ENCODE measurements at regions not wholly inside any gene's neighbourhood (a gene's known extent, or its start where the extent isn't known, plus 50 kb on each side); places are given as distances from the start of the nearest gene placed in this dataset.
"Not testable (repeated sequence)": the region's sequence is repeated elsewhere in the genome, so short reads cannot be mapped to it uniquely, and the experiment has no call there.

DNA sequence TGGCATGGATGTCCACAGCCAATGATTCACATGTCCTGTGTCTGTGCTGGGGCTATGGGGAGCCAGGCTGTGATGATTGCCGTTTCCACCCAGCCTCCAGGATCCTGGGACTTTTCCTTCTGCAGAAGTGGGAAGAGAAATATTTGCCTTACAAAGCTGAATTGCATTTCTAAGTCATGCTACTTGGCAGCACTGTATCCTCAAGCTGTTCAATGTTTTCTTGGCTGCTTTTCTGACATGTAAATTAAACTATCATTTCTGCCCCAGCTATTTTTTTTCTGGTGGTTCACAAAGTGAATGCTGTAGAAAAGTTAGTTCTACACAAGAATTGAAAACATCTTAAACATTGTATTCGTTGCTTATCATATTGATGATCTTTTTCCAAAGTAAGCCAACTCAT is 51.9 kb upstream of the TCERG1L start:
- DNase-seq: no peak

DNA sequence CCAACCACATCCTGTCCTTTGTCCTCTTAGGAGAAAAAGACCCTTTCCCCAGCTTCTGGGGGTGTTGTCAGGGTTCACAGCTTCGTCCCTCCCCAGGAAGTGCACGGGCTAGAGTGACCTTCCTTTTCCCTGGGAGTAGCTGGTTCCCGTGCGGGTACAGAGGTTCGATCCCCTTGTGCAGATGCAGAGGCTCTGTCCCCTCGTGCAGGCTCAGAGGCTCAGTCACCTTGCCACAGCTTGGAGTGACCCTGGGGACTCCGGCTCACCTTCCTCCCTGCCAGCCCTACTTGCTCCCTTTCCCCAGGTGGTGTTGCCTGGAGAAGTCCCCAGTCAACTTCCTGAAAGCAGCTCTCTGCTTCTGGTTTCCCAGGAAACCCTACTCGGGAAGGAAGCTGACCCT is 60.0 kb upstream of the TCERG1L start:
- no peak for DNase-seq

DNA sequence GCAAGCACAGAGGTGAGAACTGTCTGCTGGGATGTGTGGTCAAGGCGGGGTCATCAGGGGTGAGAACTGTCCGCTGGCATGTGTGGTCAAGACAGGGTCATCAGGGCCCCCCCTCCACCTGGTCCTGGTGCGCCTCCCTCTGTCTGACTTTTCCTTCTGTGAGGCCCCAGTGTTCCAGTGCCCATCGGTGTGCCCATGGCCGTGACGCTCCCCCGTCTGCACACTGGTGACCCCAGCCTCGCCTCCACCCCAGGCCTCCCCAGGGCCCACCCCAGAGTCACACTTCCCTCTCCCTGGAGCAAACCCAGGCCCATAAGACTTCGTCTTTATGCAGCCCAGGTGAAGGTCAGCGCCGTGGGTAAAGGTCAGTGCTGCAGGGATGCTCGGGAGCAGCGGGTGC is 70.1 kb upstream of the TCERG1L start:
- no peak for DNase-seq

DNA sequence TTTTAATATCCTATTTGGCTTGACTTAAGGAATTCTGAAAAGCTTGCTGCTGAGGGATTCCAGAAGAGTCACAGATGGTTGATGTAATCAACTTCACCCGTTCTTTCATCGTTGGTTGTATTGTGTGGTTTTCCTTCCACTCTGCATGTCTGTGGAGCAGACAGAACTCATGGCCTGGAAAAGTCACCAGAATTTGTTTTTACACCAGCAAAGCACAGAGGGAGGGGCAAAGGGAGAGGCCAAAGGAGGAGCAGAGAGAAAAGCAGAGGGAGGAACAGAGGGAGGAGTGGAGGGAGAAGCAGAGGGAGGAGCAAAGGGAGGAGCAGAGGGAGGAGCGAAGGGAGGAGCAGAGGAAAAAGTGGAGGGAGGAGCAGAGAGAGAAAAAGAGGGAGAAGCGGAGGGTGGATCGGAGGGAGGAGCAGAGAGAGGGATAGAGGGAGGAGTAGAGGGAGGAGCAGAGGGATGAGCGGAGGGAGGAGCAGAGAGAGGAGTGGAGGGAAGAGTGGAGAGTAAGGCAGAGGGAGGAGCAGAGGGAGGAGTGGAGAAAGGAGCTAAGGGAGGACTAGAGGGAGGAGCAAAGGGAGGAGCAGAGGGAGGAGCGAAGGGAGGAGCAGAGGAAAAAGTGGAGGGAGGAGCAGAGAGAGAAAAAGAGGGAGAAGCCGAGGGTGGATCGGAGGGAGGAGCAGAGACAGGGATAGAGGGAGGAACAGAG is 73.8 kb upstream of the TCERG1L start:
- not testable (repeated sequence) for DNase-seq

DNA sequence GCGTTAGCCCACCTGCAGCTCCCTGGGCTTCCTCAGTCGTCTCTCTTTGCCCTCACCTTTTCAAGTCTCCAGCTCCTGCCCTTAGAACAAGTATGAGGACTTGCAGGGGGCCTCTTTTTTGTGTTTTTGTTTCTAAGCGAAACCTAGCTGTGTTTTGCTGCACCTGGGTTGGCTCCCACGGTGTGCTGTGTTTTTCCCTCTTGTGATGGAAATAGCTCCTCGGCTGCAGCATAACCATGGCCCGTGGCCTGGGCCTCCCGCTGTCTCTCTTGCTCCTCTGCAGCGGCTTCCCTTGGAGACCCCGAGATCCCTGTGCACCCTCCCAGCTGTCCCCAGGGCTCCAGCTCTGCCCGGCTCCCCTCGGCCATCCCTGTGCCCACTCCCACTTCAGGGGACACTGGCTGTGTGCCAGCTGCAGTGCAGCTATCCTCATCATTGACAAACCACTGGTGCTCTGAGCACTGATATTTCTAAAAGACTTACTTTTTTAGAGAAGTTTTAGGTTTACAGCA is 75.6 kb upstream of the TCERG1L start:
- no peak for DNase-seq

DNA sequence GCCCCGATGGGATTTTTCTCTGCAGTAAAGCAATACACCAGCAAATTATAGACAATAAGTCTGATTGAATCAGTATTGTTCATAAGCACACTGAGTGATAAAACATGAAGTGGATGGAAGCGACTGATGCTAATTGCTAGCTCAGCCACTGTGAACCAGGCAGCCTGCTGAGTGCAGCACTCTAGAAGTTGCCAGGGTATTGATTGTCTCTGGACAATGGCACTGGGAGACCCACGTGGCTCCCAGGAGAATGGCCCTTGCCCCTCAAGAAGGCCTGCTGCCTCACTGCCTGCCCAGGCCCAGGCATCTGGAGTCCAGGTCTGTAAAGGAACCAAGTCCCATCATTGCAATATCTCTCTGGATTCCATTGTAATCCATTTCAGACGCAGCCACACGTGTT is 80.4 kb upstream of the TCERG1L start:
- no peak for DNase-seq

DNA sequence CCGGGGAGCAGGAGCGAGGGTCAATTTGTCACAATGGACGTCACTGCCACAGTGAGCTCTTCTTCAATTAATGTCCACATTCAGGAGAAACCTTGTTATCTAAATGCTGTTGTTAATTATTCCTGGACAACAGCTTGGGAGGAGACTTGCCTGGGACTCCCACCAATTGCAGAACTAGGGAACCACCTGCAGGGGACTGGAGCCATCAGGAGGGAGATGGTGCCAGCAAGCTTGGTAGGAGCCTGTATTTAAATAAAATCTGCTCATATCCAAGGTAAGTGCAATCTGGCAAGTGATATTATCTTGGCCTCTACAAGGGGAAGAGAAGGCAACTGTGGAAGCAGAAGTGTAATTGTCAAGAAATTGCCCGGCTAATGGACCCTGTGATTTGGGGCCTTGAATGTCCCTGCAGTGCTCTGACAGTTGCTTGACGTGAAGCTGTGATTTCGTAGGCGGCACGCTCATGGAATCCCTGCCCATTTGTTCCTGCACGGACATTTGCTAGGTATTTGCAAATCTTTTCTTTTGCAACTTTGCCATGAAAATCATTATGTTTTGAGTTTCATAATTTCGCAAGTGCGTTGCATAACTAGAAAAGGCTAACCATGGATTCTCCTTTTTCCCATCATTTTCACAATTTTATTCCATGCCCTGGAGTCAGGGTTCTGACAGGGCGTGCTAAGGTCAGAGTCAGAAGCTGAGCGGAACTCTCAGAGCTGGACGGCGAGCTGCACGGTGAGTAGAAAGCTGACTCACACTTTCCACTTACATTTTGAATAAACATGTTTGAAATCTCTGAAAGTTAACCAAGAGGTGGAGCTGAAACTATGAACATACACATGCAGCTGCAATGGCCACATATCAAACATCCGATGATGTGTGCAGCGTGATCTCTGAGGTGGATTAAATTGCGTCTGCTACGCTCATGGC is 84.9 kb upstream of the TCERG1L start:
- DNase-seq: no peak

DNA sequence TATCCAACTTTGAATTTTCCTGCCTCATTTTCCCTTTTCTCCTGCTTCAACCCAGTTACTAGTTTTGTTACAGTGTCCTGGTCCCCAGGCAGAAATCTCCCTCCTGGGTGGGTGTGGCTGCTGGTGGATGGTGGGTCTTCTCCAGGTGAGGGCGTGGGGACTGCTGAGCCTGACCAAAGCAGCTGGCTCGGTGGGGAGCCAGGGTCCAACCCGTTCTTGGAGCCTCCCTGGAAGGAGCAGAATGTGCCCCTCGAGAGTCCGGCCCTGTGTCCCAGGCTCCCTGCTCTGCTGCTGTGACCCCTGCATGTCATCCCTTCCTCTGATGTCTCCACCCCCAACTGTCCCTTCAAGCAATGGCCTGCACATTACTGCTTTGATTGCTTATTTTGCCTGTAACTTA is 86.6 kb upstream of the TCERG1L start:
- DNase-seq: no peak

DNA sequence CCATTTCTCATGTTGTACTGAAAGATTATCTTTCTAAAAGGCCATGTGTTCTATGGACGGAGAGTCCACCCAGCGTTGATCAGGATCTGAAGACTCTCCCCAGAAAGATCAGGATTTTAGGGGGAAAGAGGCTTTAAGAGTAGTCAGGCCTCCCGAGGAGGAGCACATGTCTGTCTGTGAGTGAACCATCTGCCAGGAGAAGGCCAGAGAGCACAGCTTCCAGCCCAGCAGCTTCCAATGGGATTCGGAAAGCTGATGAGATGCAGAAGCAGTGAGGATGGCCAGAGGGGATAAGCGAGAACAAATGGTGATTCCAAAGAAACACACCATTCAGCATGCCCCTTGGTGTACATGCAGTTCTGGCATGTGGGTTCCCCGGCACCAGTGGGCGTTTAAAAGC is 88.5 kb upstream of the TCERG1L start:
- DNase-seq: no peak

DNA sequence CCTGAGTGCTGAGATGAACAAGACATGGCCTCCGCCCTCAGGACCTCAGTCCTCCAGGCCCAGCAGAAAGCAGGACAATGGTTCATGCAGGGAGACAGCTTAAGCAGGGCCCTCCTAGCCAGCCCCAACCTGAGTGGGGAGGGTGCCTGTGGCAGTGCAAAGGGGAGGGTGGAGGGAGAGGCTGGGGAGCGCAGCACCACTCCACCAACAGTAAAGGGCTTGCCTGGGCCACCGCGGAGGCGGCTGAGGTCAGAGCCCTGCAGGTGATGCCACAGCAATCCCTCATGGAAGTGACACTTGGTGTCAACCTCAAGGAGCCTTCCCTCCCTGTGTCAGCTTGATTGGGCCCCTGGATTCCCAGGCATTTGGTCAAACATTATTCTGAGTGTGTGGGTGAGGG is 89.0 kb upstream of the TCERG1L start:
- no peak for DNase-seq

DNA sequence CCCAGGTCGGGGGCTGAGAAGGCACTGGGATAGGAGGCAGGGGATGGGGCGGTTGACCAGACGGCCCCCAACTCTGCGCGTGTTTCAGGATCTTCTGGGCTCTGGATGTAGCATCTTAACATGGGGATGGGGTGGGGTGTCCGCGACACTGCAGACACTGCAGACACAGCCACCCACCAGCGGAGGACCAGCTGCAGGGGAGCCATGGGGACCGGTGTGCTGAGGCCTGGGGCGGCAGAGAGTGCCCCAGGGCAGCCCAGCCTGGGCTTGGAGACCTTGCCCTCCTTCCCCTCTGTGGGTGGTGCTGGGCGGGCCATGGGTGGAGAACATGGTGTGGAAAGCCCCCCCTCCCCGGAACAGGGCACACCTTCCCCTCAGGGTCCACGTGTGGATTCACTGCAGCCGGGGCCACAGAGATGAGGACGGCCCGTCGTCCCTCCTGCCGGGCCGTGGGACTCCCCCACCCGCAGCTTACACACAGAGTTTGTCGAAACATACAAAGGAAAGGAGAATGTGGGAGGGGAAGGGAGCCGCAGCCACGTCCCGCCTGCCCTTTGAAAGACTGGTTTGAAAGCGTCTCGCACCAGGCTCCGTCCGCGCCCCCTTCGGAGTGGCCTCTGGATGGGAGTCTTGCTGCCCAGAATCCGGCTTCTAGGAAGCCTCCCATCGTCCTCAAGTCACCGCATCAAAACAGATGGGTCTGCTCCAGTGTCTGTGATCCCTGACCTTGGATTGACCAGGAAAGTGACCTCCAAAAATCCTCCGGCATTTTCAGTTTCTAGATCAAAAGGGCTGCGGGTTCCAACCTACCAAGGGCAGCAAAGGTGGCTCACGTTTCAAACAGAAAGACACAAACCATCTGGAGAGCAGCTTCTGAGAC is 91.5 kb upstream of the TCERG1L start:
- no peak for DNase-seq

DNA sequence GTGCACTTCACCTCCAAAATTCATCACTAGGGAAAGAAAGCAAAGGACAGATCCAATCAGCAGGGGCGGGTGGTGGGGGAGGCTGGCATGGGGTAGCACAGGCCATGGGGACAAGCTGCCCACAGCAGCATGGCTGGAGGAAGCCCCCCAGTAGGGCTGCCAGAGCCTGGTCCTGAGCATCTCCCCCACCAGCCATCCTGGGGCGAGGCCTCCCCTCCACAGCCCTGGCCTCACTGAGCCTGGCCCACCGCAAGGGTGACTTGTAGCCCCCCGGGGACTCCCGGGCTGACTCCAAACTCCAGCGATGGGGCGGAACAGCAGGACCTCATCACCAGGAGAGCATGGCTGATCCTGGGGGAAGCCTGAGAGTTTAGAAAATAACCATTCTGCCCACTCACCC is 92.4 kb upstream of the TCERG1L start:
- no peak for DNase-seq

DNA sequence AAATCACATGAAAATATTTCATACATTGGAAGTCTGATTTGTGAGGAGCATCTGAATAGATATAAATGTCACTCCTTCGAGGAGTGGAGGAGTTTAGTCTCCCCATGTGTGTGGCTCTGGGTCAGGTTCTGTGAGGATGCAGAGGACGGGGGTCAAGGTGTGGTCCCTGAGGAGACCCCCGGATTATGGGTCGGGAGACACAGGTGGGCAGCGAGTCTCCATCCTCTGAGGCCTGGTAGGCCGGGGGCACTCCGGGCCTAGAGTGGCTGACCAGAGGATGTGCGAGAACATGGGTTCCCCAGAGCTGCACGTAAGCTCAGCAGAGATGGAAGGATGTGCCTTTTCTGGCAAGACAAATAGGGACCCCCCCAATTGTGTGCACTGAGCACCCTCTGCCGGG is 93.4 kb upstream of the TCERG1L start:
- DNase-seq: no peak

DNA sequence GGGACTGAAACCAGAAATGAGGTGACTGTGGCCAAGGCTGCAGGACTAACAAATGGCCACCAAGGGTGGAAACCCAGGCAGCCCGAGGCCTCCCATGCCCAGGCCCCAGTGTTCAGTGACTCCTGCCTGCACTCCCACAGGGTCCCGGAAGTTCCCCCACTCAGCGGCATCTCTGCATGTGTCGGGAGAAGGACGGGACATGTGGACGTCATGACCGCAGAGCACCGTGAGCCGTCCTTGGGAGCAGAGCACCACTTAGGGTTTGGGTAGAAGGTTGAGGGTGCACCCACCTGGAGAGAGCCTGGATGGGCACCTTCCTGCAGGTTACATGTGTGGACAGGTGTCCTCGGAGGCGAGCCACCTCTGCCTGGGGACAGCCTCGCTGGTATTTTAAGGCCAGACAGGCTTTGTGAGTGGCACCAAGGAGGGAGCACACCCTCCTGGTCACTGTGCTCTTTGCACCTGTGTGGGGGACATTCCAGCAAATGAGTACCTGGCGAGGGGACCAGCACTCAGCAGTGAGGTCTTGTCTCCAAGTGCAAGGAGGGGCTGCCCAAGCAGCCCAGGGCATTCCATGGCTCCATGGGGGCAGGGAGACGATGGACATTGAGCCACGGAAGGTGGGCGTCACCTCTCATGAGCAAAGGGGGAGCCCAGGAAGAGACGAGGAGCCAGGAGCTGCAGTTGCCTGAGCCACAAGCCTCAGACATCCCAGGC is 95.3 kb upstream of the TCERG1L start:
- DNase-seq: no peak

DNA sequence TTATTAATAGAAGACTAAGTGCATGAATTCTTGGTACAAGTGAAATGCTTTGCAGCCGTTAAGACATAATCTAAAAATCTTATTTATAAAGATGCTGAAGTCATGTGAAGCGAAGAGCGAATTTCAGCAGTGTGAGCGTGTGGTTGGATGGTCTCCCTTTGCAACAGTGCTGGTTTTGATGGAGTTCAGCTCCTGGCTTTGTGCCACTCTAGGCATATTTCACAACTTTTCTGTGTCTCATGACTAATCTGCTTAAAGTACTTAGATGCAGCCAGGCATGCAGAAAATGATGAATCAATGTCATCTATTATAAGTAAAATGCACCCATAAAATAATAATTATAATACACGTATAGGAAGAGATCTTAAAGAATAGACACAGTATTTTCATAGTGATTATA is 107.2 kb upstream of the TCERG1L start:
- DNase-seq: no peak

DNA sequence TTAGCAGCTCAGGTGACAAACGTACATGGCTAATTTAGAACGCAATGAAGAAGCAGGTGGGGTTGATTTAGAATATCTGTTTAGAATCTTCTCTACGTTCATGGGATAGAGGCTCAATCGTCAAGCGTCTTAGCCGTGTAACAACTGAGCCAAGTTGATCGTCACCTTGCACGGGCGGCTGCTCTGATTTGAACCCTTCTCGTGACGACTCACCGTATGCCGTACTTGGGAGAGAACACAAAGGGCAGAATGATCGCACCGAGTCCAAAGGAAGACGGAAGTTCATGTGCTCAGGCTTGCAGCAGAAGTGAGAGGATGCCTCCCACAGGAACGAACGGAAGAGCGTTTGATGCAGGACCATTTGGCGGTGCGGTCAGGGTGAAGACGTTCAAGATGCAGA is 108.3 kb upstream of the TCERG1L start:
- DNase-seq: no peak

DNA sequence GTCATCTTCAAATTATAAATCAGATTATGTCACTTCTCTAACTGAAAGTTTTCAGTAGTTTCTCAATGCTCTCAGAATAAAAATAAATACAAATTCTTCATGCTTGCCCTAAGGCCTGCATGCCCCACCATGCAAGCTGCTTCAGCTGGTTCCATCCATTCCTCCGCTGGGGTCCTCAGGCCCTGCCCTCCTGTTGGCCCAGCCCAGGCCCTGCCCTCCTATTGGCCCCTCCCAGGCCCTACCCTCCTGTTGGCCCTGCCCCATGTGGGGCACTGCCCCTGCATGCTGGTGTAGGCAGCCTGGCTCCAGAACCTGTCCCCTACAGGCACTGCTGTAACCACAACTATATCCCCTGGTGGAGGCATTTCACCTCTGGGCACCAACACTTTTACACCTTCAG is 109.3 kb upstream of the TCERG1L start:
- DNase-seq: no peak

DNA sequence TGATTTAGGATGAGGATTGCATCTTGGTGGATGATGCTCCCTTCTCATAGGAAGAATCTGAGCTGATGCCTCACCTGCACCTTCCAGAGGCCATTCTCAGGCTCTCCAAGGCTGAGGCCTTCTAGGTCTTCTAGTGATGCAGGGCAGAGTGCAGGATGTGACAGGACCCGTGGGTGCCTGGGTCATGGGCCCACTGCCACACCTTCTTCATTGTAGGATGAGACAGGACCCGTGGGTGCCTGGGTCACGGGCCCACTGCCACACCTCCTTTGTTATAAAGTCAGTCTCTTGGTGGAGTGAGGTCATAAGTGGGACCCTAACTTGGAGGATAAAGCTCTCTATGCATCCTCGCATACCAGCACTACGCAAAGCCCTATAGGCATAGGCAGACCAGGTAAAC is 109.9 kb upstream of the TCERG1L start:
- no peak for DNase-seq

DNA sequence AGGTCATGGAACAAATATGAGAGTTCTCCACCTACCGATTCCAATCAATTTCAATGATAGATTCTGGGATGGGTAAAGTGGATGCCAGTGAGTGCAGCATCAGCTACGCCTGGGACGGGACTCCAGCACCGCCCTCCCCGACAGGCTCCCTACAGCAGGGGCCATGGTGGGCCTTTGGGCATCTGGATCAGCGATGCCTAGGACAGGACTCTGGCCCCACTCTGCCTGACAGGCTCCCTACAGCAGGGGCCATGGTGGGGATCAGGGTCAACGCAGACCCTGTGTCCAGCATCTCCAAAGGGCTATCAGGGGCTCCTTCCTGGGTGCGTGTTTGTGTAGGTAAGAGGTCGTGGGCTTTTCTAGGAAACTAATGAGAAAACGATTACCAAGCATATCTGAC is 111.2 kb upstream of the TCERG1L start:
- DNase-seq: no peak

DNA sequence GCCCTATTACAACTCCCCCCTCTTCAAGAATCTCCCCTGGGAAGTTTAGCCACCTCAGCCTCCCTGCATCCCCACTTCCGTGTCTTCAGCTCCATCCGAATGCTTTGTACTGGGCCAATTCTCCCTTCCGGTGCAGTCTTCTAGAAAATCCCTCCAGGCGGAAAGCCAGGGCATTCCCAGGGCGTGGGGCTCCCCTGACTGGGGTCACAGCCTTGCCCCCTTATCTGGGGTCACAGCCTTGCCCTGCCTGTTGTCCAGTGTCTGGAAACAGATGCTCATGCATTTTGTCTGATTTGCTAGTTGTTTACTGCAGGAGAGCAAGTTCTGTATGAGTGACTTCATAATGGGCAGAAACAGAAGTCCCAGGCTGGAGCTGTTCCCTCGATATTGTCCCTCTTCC is 112.5 kb upstream of the TCERG1L start:
- no peak for DNase-seq

DNA sequence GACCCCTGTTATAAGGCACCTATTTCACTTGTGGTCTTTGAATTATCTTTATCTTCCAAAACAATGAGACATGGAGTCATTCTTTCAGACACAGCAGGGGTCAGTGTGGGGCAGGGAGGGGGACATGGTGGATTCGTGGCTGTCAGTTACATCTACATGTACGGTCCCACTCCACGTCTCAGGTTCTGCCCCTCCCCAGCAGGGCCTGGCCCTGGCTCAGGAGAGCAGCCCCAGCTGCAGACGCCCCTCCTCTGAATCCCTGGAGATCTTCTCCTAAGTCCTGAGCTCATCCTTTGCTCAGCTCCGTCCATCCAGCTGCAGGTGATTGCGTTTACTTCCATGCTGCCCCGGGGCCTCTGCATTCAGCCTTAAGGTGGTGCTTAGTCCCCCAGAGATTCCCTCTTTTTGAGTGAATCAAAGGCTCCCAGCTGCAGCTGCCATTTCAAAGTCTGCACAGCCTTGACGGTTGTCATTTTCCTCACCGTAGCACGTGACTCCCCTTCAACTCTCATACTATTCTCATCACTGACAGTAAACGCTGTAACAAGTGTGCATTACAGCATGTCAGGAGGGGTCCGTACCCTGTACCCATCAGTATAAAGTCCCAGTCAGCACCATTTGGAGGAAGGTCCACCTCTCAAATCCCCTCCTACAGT is 113.4 kb upstream of the TCERG1L start:
- no peak for DNase-seq

All from DMS153 (cell line).